IPS-15b (cell line): ENCODE measurements at regions not wholly inside any gene's neighbourhood (a gene's known extent, or its start where the extent isn't known, plus 50 kb on each side); places are given as distances from the start of the nearest gene placed in this dataset.

Source experiments
- H3K27me3 ChIP-seq: one replicate; pipeline ENCODE4 v1.6.1; 2013; ENCODE audit warnings: low read length; ENCODE audit not compliant: control insufficient read depth, insufficient read depth
- H3K36me3 ChIP-seq: one replicate; pipeline ENCODE4 v1.6.1; 2013; ENCODE audit warnings: low read length; ENCODE audit not compliant: control insufficient read depth, insufficient read depth
- H3K4me1 ChIP-seq: one replicate; pipeline ENCODE4 v1.6.1; 2013; ENCODE audit warnings: mild to moderate bottlenecking, low read length; ENCODE audit not compliant: control insufficient read depth, insufficient read depth
- H3K4me3 ChIP-seq: one replicate; pipeline ENCODE4 v1.5.1; 2013; ENCODE audit warnings: low read depth, low read length
- H3K9ac ChIP-seq: one replicate; pipeline ENCODE4 v1.6.1; 2013; ENCODE audit warnings: low read depth, mild to moderate bottlenecking, low read length
- H3K9me3 ChIP-seq: one replicate; pipeline ENCODE4 v1.6.1; 2013; ENCODE audit warnings: mild to moderate bottlenecking, low read length; ENCODE audit not compliant: control insufficient read depth, insufficient read depth

- Histone ChIP-seq H3K36me3 (no peaks in the 10 kb centered on the region), H3K4me1 (peaks cover 3% of the 10 kb centered on the region), H3K4me3 (no peak overlapping the region), H3K9ac (no peak overlapping the region), H3K9me3 (no peaks in the 10 kb centered on the region), H3K27me3 (no peaks in the 10 kb centered on the region)
Measured at GRCh38 chr4:137309424-137309823, 222.9 kb downstream of the PCDH18 start.

- H3K4me3 ChIP-seq: no peak overlapping the region
- no peaks in the 10 kb centered on the region for H3K9me3 ChIP-seq
- H3K36me3 ChIP-seq: no peaks in the 10 kb centered on the region
- H3K9ac ChIP-seq: no peak overlapping the region
- H3K4me1 ChIP-seq: peaks cover 3% of the 10 kb centered on the region
- no peaks in the 10 kb centered on the region for H3K27me3 ChIP-seq
Measured at GRCh38 chr4:137307806-137308205, 224.5 kb downstream of the PCDH18 start.

- H3K4me3 ChIP-seq: no peak overlapping the region
- no peaks in the 10 kb centered on the region for H3K36me3 ChIP-seq
- no peaks in the 10 kb centered on the region for H3K27me3 ChIP-seq
- H3K9ac ChIP-seq: no peak overlapping the region
- no peaks in the 10 kb centered on the region for H3K9me3 ChIP-seq
- peaks cover 3% of the 10 kb centered on the region for H3K4me1 ChIP-seq
Measured at GRCh38 chr4:137300776-137301175, 231.5 kb downstream of the PCDH18 start.

GRCh38 chr4:137299281-137299680 is 233.0 kb downstream of the PCDH18 start:
- no peaks in the 10 kb centered on the region for H3K27me3 ChIP-seq
- H3K36me3 ChIP-seq: no peaks in the 10 kb centered on the region

GRCh38 chr4:137293281-137293680 is 239.0 kb downstream of the PCDH18 start:
- Histone ChIP-seq H3K9me3 (no peaks in the 10 kb centered on the region), H3K4me3 (no peak overlapping the region), H3K4me1 (no peaks in the 10 kb centered on the region), H3K27me3 (no peaks in the 10 kb centered on the region), H3K9ac (no peak overlapping the region), H3K36me3 (no peaks in the 10 kb centered on the region)

More at GRCh38 chr4:137299281-137299680, 233.0 kb downstream of the PCDH18 start:
- Histone ChIP-seq H3K9ac (no peak overlapping the region), H3K4me3 (no peak overlapping the region), H3K9me3 (no peaks in the 10 kb centered on the region), H3K4me1 (no peaks in the 10 kb centered on the region)

GRCh38 chr4:137283737-137284136 is 248.6 kb downstream of the PCDH18 start:
- no peak overlapping the region for H3K9ac ChIP-seq
- no peaks in the 10 kb centered on the region for H3K4me1 ChIP-seq
- H3K9me3 ChIP-seq: no peaks in the 10 kb centered on the region
- no peaks in the 10 kb centered on the region for H3K36me3 ChIP-seq
- no peak overlapping the region for H3K4me3 ChIP-seq
- no peaks in the 10 kb centered on the region for H3K27me3 ChIP-seq

GRCh38 chr4:137278431-137278830 is 253.9 kb downstream of the PCDH18 start:
- H3K4me3 ChIP-seq: no peak overlapping the region
- no peaks in the 10 kb centered on the region for H3K27me3 ChIP-seq

GRCh38 chr4:137274404-137274803 is 257.9 kb downstream of the PCDH18 start:
- Histone ChIP-seq H3K36me3 (no peaks in the 10 kb centered on the region), H3K4me3 (no peak overlapping the region), H3K9ac (no peak overlapping the region), H3K9me3 (no peaks in the 10 kb centered on the region), H3K4me1 (no peaks in the 10 kb centered on the region), H3K27me3 (no peaks in the 10 kb centered on the region)

More at GRCh38 chr4:137278431-137278830, 253.9 kb downstream of the PCDH18 start:
- Histone ChIP-seq H3K9ac (no peak overlapping the region), H3K4me1 (no peaks in the 10 kb centered on the region), H3K36me3 (no peaks in the 10 kb centered on the region), H3K9me3 (no peaks in the 10 kb centered on the region)

- H3K4me3 ChIP-seq: no peak overlapping the region
- peaks cover 4% of the 10 kb centered on the region for H3K4me1 ChIP-seq
- no peaks in the 10 kb centered on the region for H3K27me3 ChIP-seq
- no peaks in the 10 kb centered on the region for H3K36me3 ChIP-seq
- H3K9ac ChIP-seq: no peak overlapping the region
- no peaks in the 10 kb centered on the region for H3K9me3 ChIP-seq
Measured at GRCh38 chr4:137267024-137267423, 265.3 kb downstream of the PCDH18 start.

GRCh38 chr4:137266511-137266910 is 265.8 kb downstream of the PCDH18 start:
- no peak overlapping the region for H3K4me3 ChIP-seq
- no peaks in the 10 kb centered on the region for H3K36me3 ChIP-seq
- H3K4me1 ChIP-seq: peaks cover 4% of the 10 kb centered on the region
- no peaks in the 10 kb centered on the region for H3K27me3 ChIP-seq
- no peak overlapping the region for H3K9ac ChIP-seq
- H3K9me3 ChIP-seq: no peaks in the 10 kb centered on the region

- H3K9me3 ChIP-seq: no peaks in the 10 kb centered on the region
- no peaks in the 10 kb centered on the region for H3K36me3 ChIP-seq
- no peak overlapping the region for H3K9ac ChIP-seq
- H3K4me1 ChIP-seq: peaks cover 4% of the 10 kb centered on the region
- H3K27me3 ChIP-seq: no peaks in the 10 kb centered on the region
- no peak overlapping the region for H3K4me3 ChIP-seq
Measured at GRCh38 chr4:137263206-137263605, 269.1 kb downstream of the PCDH18 start.

GRCh38 chr4:137253949-137254348 is 278.3 kb downstream of the PCDH18 start:
- H3K4me1 ChIP-seq: no peaks in the 10 kb centered on the region
- H3K9ac ChIP-seq: no peak overlapping the region
- H3K9me3 ChIP-seq: no peaks in the 10 kb centered on the region
- H3K27me3 ChIP-seq: no peaks in the 10 kb centered on the region
- H3K36me3 ChIP-seq: no peaks in the 10 kb centered on the region
- H3K4me3 ChIP-seq: no peak overlapping the region

- Histone ChIP-seq H3K9me3 (no peaks in the 10 kb centered on the region), H3K27me3 (no peaks in the 10 kb centered on the region), H3K4me3 (no peak overlapping the region), H3K4me1 (no peaks in the 10 kb centered on the region), H3K9ac (no peak overlapping the region), H3K36me3 (no peaks in the 10 kb centered on the region)
Measured at GRCh38 chr4:137249112-137249511, 283.2 kb downstream of the PCDH18 start.
